BE2C (cell line): ENCODE measurements at regions not wholly inside any gene's neighbourhood (a gene's known extent, or its start where the extent isn't known, plus 50 kb on each side); places are given as distances from the start of the nearest gene placed in this dataset.
A peak's percentile ranks its signal among the peaks of the same experiment; 100 is the strongest.

Source experiments
- DNase-seq: peaks from one replicate; pipeline ENCODE4 v3.0.0-alpha.2; 2020
- H3K27me3 ChIP-seq: fragments of 250-450 bp; sonication (Bioruptor Pico); 2 replicates; pipeline ENCODE4 v1.5.1; 2020; ENCODE audit warnings: mild to moderate bottlenecking
- H3K36me3 ChIP-seq: fragments of 250-450 bp; sonication (Bioruptor Pico); 2 replicates; pipeline ENCODE4 v1.5.1; 2020; ENCODE audit warnings: mild to moderate bottlenecking
- H3K4me1 ChIP-seq: fragments of 250-450 bp; sonication (Bioruptor Pico); 2 replicates; pipeline ENCODE4 v1.5.1; 2020
- H3K4me3 ChIP-seq: 2 replicates; pipeline ENCODE4 v1.5.1; 2011; ENCODE audit warnings: low read depth, low read length
- H3K9me3 ChIP-seq: fragments of 250-450 bp; sonication (Bioruptor Pico); 2 replicates; pipeline ENCODE4 v1.5.1; 2020
- CTCF ChIP-seq: IDR thresholded peaks from 2 replicates; pipeline ENCODE4 v1.5.1; 2012; ENCODE audit warnings: mild to moderate bottlenecking, low read depth, low read length

GRCh38 chr20:12617076-12617475, 391.7 kb upstream of the SPTLC3 start:
- H3K27me3 ChIP-seq, result no peaks in the 10 kb centered on the region
- no peak overlapping the region for H3K4me3 ChIP-seq
- no peak for DNase-seq
- no peak for TF ChIP-seq CTCF
- no peaks in the 10 kb centered on the region for H3K9me3 ChIP-seq
- no peaks in the 10 kb centered on the region for H3K36me3 ChIP-seq
- no peaks in the 10 kb centered on the region for H3K4me1 ChIP-seq

DNA sequence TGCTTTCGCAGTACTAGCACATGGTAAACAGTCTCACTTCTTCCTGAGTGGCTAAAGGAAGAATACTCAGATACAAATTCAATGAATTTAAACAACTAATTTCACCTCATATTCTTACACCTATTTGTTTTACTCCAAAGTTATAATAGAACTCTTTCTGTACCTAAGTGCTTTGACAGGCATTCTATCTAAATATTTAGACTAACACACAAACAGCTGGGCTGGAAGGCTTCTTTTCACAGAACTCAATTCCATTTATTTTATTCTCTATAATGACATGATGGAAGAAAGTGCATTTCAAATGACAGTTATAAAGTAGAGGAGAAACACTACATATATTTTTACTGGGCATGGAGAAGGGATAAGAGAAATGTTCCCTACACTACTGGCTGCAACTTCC, 384.9 kb upstream of the SPTLC3 start:
- no peak for DNase-seq
- no peak overlapping the region for H3K4me3 ChIP-seq
- TF ChIP-seq CTCF, result no peak
- H3K27me3 ChIP-seq, result no peaks in the 10 kb centered on the region
- no peaks in the 10 kb centered on the region for H3K36me3 ChIP-seq
- peaks cover 4% of the 10 kb centered on the region; the same call in 1 of the 2 replicates for H3K4me1 ChIP-seq
- H3K9me3 ChIP-seq, result no peaks in the 10 kb centered on the region

DNA sequence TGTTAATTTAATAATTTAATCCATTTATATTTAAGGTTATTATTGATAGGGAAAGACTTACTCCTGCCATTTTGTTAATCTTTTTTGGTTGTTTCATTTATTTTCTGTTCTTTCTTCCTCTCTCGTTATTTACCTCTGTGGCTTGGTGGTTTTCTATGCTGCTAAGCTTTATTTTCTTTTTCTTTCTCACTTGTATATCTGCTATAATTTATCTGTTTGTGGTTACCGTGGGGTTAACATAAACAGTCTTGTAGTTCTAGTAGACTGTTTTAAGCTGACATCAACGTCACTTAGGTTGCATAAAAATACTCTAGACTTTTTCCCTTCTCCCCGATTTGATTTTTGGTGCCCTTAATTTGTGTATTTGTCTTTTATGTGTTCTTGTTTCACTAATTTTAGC, 381.3 kb upstream of the SPTLC3 start:
- no peak for TF ChIP-seq CTCF

GRCh38 chr20:12638633-12639312, 370.0 kb upstream of the SPTLC3 start:
- peak; percentile 62 for DNase-seq
- Histone ChIP-seq H3K27me3 (no peaks in the 10 kb centered on the region), H3K9me3 (no peaks in the 10 kb centered on the region), H3K4me1 (peaks cover 36% of the 10 kb centered on the region), H3K4me3 (peak overlapping the region; percentile 32), H3K36me3 (no peaks in the 10 kb centered on the region)
- no peak for TF ChIP-seq CTCF

More for the DNA sequence above, 381.3 kb upstream of the SPTLC3 start:
- DNase-seq, result no peak
- Histone ChIP-seq H3K4me3 (no peak overlapping the region), H3K27me3 (no peaks in the 10 kb centered on the region), H3K36me3 (no peaks in the 10 kb centered on the region), H3K9me3 (no peaks in the 10 kb centered on the region; the same call in 1 of the 2 replicates), H3K4me1 (peaks cover 3% of the 10 kb centered on the region)

DNA sequence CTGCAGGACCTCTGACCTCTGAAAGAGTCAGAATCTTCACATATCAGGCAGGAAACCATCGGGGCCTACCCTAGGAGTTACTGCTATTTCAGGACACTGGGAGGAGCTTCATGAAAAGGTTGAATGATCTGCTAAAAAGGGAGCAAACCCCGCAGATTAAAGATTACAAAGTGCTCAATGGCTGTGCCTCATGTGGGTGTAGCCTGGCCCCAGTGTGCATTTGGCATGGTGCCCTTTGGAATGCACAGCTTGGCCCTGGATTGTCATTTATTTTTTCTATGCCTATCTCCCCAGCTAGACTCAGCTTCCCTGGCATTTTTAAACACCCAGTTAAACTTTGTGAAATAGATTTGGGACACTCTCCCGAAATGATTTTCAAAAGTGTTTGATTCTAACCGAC, 368.5 kb upstream of the SPTLC3 start:
- Histone ChIP-seq H3K36me3 (no peaks in the 10 kb centered on the region), H3K9me3 (no peaks in the 10 kb centered on the region), H3K27me3 (no peaks in the 10 kb centered on the region), H3K4me1 (peaks cover 36% of the 10 kb centered on the region), H3K4me3 (no peak overlapping the region)
- no peak for TF ChIP-seq CTCF
- peak; percentile 45 for DNase-seq

- Histone ChIP-seq H3K36me3 (no peaks in the 10 kb centered on the region), H3K27me3 (no peaks in the 10 kb centered on the region), H3K9me3 (no peaks in the 10 kb centered on the region), H3K4me1 (peaks cover 41% of the 10 kb centered on the region), H3K4me3 (no peak overlapping the region)
- TF ChIP-seq CTCF, result no peak
- no peak for DNase-seq
Observed at GRCh38 chr20:12641619-12642018, 367.2 kb upstream of the SPTLC3 start.
